HG03342 (cell line): ENCODE measurements at regions not wholly inside any gene's neighbourhood (a gene's known extent, or its start where the extent isn't known, plus 50 kb on each side); places are given as distances from the start of the nearest gene placed in this dataset.
A peak's percentile ranks its signal among the peaks of the same experiment; 100 is the strongest.
"Not testable (repeated sequence)": the region's sequence is repeated elsewhere in the genome, so short reads cannot be mapped to it uniquely, and the experiment has no call there.

Source experiments
- ATAC-seq: cut with Tn5 transposase; IDR thresholded peaks from one replicate; pipeline ENCODE4 v1.9.1; 2021; ENCODE audit warnings: mild to moderate bottlenecking, moderate library complexity; ENCODE audit not compliant: unreplicated experiment

DNA sequence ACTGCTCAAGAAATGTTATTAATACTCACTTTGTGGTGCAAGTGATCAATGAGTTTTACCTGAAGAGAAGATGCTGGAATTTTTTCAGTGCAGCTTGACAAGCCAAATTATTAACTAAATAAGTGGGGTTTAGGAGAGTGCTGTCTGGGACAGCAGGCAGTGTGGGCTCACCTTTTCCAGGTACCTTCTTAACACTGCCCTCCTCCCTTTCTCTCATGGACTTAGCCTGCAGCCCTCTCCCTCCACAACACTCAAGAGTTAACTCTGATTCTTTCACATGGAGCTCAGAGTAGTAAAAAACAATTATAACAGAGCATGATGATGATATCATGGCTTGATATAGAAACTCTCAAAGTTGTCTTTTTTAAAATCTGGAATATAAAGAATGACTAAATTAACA is 404.8 kb upstream of the SLC30A5 start:
- ATAC-seq: no peak

DNA sequence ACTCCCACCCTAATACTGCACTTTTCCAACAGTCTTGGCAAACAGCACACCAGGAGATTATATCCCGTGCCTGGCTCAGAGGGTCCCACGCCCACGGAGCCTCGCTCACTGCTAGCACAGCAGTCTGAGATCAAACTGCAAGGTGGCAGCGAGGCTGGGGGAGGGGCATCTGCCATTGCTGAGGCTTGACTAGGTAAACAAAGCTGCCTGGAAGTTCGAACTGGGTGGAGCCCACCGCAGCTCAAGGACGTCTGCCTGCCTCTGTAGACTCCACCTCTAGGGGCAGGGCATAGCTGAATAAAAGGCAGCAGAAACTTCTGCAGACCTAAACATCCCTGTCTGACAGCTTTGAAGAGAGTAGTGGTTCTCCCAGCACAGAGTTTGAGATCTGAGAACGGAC is 401.9 kb upstream of the SLC30A5 start:
- not testable (repeated sequence) for ATAC-seq

DNA sequence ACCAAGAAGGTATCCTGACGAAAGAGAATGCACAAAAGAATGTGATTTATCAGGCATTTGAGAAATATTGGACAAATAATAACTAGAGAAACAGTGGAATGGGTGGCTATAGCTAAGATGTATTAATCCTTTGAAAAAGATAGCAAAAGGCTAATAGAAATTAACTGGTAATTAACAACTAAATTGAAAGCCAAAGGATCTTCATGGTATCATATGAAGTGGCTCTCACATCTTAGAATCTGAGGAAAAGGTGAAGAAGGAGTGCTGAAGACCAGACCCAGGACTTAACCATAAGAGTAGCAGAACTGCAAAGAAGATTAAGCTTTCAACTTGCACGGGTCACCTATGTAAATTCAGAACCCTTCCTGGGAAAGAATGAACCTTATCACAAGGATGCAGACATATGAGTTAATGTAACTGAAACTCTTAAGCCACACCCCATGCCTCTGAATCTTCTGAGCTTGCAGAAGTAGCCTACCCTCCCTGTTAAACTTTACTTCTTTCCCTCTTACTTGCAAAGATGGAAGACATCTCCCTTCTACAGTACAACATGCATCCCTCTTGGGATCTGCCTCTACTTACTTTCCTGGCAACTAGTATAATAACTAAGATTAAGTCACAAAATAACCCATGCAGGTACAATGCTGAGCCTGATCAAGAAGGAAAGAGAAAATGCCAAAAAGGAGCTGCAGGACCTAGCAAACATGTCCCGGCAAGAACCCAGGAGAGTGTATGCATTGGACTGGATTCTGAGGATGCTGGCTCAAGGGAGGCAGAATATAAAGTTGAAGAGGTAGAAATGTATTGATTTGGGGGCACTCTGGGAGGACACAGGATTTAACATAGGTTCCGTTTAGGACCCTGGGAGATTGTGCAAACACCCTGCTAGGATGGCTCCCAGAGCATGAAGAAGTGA is 395.5 kb upstream of the SLC30A5 start:
- no peak for ATAC-seq

DNA sequence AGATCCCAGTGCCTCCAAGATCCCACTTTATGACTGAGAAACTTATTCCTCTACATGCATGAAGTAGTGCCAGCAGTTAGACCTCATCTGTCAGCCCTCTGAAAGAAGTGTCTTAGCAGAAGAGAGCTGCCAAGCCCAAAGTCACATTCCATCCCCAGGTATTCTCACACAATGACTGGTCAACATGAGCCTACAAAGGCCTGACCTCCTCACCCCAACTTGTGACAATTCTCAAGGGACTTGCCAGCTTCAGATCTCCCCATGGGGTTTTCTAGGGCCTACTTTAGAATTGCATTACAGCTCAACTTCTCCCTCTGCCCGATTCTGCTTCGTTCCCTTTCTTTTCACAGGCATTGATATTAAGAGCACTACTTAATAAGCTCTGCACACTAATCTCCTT is 393.8 kb upstream of the SLC30A5 start:
- no peak for ATAC-seq

DNA sequence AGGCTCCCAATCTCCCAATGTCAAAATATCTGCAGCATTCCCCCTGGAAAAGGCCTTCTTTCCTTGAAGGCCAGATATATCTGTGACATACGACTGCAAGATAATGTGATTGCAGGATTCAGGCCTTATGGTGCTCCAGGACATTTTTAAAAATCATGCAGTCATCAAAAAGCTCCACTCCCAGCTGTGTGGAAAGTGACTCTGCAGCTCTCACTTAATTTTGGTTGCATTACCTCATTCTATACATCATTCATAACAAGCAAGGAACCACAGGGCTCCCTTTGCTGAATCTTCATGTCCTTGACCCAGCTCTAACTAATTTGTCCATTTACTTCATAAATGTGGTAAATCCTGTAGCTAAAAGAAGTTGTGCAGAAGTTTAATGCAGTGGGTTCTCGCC is 386.2 kb upstream of the SLC30A5 start:
- no peak for ATAC-seq

DNA sequence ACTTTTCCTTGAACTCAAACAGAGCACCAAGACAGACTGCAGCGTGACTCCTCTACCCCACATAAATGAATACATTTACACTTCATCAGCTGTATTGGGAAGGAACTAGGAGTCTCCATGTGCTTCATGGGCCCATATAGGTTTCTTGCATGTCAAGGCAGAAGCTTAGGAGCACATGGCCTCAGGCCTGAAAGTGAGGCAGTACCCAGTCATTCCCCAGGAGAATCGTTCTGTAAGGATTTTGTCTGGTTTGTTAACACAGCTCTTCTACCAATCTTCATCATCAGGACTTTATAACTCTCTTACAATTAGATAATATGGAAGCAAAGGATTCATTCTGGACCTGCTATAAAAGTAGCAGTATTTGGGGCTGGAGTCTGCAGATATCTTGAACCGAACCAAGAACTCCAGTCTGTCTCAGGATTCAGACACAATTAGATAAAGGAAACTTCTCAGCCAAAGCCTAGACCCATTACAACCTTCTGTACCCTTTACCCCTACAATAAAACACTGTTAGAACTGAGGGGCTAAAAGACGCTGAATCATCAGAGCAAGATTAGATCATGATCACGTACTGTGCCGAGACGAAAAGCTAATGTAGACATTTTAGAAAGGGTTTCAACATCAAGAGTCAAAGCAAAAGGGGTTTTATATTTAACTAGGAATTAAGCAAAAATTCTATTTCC is 385.5 kb upstream of the SLC30A5 start:
- no peak for ATAC-seq

DNA sequence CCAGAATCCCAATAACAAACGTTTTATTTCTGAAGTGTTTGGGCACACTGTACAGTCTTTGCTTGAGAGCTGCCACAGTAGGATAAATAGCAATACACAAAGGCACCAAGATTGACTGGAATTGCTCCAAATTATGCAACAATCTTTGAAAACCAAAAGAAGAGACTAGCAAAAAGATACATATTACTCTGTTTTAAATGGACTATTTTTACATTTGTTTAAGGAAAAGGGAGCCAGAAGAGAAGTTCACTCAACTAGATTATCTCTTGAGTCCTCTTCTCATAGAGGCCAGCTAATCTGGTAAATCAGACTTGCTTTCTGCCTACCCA is 385.0 kb upstream of the SLC30A5 start:
- ATAC-seq: no peak

DNA sequence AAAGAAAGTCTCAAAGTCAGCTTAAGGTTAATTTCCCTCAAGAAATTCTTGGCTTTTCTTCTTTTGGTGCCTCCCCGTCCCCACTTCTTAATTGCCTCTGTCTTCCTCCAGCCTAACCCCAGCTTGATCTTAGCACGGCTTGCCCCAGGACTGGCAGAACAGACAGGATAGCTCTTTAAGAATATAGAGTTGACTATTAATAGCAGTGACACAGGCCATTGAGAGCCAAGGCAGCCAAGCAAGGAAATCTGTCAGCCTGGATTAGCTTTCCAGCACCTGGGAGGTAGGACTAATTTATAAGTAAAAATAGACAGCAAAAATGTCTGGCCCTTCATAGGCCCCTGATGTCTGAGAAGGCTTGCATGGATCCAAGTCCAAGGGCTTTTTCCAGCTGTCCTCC is 384.6 kb upstream of the SLC30A5 start:
- ATAC-seq: no peak

DNA sequence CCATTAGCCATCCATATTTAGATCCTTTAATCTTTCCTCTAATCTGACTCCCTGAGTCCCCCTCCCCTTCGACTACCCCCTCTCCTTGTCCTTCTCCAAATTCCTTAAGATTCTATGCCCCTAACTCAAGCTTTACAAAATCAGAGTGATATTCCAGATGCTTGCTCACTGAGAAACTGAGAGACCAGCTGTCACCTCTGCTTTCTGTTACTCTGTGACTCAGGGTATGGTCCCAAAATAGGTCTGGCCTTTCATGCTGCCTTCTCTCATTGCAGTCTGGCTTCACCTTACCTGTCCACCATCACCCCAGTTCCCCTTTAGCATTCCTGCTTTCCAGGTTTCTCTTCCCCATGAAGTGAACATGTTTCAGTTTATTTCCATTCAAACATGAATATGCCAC is 383.3 kb upstream of the SLC30A5 start:
- ATAC-seq: peak; percentile 44

DNA sequence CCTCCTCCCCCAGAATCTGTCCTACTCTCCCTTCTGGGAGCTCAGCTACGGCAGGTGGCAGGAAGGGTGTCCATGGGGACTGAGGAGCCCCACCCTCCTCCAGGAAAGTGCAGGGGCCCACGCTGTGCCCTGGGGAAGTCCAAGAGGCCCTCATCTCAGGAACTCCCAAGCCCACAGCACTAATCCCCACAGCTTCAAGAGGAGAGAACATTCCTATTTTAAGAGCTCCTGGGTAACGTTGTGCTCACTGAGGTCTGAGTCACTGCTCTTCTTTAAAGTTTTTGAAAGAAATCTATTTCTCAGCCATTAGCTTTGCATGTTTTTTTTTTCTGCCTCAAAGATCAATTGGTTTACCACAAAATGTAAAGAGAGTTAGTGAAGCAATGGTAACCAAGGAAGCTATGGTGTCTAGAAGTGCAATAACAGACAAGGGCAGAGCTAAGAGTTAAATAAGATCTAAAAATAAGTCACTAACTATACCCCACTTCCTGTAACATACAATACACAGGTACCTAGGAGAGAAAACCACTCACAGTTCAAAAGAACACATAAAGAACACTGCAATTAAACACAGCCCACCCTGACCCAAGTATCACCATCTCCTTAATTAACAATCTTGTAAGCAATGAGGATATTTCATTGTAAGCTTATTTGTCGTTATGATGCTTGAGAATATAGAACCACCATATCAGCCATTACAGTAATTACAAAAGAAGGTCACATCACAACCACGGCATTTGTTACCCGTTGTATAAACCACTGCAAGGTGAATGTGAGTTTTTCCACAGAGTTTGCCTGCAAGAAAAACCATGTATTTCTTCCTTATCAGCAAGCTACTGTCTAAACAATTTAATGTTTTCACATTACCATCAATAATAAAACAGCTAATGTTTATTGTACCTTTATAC is 382.3 kb upstream of the SLC30A5 start:
- peak; percentile 97 for ATAC-seq

DNA sequence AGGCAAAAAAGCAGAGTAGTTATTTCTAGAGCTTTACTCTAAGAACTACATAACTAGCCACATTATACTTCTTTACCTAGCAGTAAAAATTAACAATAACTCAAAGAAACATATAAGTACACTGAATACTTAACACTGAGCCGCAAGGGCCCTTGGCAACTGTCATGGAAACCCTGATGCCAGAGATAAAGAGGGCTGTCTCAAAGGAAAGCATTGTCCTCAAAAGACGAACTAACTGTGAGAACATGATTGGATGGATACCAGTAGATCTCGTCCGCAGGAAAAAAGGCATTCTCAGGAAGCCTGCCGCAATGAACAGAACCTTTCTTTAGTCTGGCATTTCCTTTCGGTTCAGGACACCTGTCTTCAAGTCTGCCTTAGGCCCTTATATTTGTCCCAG is 379.0 kb upstream of the SLC30A5 start:
- ATAC-seq: no peak

DNA sequence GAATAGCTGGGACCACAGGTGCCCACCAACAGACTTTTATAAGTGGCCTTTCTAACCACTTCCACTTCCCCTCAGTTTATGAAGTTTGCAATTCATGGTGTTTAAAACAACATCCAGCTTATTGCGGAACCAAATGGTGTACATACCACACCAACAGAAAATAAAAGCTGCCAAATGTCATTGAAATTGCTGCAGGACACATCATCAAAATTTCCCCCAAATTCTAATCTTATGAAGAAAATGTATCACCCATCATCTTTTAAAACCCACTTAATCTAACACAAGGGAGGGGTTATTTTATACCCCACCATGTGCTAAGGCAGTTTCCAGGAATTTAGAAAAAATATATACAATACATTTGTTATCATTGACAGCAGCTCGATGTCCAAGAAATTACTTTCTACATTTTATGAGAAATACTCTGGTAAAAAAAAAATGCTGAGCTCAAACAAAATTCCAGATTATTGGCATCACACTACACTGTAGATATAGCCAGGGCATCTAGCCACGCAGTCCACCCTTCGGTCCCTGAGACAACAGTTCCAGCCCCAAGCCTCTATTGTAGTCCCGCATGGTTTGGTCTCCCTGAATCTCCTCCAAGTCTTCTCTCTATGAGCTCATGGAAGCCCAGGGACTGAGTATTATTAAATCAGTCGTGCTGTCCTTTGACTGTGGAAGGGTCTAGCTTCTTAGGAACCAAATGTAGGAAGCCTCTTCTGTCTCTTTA is 372.8 kb upstream of the SLC30A5 start:
- ATAC-seq: no peak

DNA sequence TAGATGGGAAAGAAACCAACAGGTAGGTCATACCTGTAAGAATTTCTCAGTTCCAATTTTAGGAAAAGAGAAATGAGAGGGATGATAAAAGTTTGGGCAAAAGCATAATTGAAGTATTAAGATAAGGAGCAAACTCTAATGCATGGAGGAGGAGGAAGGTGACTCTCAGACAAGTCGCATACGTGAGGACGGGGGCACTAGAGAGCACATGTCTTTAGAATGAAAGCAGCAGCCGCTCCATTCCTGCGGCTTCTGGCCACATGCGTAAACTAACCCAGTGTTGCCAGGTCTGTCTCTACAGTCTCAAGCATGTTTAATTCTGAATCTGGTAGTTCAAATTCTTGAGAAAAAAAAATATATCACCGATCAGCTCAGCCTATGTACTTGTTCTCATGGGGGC is 371.5 kb upstream of the SLC30A5 start:
- no peak for ATAC-seq

DNA sequence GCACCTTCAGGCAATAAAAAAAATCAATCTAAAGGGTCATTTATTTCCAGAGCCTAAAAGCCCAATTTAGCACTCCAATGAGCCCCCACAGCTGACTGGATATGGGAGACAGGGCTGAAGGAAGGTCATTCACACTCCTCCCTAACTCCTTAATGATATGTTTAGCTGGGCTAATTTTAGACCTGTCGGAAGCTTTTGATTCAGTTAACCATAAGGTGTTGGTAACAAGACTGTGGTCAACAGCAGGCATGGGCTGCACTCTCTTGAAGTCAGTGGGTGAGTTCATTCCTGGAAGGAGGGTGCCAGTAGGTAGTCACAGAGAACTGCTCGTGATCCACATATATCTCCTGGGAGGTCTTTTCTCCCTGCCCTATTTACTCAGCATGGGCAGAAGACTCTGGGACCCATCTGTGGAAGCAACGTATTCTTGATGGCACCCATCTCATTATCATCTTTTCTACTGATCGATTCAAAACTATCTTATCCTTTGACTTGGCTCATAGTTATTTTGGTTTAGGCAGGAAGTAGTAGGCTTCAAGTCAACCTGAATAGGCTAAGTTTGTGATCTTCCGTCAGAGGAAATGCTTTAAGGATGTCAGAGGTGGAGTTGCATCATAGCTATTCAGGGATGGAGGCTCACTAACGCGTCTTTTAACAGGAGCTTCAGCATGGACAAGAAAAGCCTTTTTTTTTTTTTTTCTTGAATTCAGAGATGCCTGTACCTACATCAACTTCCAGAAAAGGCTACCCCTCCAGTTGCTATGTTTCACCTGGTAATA is 367.7 kb upstream of the SLC30A5 start:
- no peak for ATAC-seq

DNA sequence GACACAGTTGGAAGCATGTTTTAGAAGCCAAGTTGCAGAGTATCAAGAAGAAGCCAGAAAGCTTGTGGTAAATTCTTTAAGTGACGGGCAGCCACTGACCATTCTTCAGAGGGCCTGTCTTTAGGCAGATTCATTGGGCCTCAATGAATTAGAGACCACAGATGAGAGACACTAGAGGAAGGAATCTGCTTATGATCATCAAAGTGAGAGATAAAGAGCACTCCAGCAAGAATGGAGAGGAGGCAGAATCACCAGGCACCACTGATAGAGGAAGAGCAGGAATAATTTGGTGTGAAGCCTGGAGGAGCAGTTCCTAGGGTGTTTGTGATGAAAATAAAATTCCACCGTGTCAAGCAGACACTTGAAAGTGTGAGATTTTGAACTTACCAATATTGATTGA is 365.9 kb upstream of the SLC30A5 start:
- ATAC-seq: no peak

DNA sequence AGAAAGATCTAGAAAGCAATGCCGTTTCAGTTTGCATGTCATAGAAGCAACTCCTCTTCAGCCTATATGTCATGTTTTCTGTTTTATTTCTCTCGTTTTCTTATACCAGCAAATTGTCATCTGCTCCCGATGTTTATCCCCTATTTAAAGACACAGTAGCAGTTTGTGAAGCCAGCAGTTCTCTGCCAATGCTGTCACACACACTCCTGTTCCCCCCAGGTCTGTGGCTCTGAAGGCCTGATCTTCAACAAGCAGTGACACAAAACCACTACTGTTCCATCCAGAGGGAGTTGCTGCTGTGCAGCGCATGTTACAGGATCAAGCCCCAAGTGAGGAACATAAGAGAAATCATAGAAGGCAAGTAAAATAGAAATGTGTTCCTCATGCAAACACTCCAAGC is 364.1 kb upstream of the SLC30A5 start:
- ATAC-seq: no peak

DNA sequence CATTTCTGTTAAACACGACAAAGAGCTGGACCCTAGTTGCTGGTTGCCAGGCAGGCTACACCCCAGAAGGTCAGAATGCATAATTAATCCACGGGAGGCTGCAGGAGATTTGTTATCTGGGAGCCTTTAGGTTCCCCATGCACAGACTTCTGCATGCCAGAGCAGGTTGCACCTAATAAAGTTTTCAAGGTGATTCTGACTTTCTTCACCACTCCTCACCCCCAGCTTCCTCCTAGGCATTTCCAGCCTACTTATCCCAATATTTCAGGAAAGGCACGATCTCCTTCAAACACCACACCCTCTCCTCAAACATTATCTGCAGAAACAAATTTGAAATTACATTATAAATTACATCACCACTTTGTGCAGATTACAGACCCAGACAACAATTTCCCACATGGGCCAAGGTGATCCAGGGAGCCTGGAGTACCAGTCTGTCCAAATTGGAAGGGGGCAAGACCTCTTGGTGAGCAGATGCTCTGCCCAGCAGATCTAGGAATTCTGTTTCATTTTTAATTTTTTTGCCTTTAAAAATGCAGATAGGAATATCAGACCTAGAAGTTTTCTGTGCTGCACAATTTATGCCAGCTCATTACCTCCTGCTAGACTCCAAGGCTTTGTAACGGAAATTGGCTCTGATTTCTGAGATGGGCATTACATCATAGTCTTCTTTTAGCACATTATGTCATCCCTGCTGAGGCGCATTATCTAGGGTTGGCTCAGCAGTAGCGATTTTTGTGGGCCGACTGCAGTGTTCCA is 363.4 kb upstream of the SLC30A5 start:
- no peak for ATAC-seq

DNA sequence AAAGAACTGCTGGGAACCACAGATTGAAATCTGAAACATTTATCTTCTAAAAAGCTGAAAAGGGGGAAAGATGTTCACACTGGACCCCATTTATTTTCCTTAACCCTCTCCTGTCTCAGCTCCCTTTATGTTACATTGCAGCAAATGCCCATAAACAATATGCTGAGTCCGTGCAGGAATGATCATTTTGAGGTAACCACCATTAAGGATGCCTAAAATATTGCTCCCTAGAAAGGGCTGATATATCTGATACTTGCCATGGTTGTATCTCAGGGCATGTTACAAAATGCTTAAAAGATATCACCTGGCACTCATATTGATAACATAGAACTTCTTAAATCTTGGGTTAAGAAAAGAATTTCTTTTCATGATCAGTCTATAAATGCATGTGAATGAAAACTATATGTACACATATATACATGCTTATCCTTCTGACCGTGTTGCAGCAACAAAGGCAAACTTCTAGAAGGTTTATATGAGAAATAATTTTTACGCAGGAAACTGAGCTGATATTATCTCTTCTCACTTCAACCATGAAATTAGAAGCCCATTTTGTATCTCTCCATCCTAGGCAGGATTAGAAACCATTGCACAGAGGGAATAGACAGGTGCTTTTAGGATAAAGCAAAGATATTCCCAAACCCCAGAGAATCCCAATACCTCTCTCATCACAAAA is 362.7 kb upstream of the SLC30A5 start:
- no peak for ATAC-seq

DNA sequence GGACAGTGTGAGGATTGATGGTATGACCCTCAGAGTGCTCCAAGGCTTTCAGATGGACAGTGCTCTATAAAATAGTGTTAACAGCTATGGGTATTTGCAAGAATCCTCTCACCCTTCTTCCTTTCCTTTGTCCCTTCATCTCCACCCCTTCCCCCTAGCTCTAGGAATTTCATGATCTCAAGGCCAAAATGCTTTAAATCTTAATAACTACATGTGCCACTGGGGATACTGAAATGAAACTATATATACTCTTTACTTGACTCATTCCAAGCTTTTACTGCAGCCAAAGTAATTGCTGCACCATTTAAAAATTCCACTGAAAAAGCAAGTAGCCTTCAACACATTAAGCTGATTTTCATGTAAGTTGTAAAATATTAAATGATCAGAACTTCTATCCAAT is 361.6 kb upstream of the SLC30A5 start:
- no peak for ATAC-seq
